ENCODE measurements at regions not wholly inside any gene's neighbourhood (a gene's known extent, or its start where the extent isn't known, plus 50 kb on each side); places are given as distances from the start of the nearest gene placed in this dataset.

- H3K9me3 ChIP-seq = no peaks in the 10 kb centered on the region
- H3K4me2 ChIP-seq = no peak overlapping the region
- H3K27ac ChIP-seq = no peak overlapping the region
- POLR2A ChIA-PET = no interaction called here
- 4% methylated on average over 3 of the region's 3 CpGs for WGBS (ENCODE audit: missing lambda C conversion rate)
- no peak for TF ChIP-seq JUNB (IDR thresholded peaks at IDR 0.05)
- TF ChIP-seq HOXB13 (CRISPR knock-in tag; IDR thresholded peaks at IDR 0.05; ENCODE audit: low read depth) = no peak
- TF ChIP-seq MAZ (IDR thresholded peaks at IDR 0.05; ENCODE audit: borderline replicate concordance, low read depth, low read length) = no peak
- no peak for TF ChIP-seq NFE2L2 (conservative IDR thresholded peaks at IDR 0.05; ENCODE audit: low read length)
- TF ChIP-seq, protein P1, sequence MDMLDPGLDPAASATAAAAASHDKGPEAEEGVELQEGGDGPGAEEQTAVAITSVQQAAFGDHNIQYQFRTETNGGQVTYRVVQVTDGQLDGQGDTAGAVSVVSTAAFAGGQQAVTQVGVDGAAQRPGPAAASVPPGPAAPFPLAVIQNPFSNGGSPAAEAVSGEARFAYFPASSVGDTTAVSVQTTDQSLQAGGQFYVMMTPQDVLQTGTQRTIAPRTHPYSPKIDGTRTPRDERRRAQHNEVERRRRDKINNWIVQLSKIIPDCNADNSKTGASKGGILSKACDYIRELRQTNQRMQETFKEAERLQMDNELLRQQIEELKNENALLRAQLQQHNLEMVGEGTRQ (IDR thresholded peaks at IDR 0.05) = no peak
- TF ChIP-seq CBX8 (IDR thresholded peaks at IDR 0.05) = no peak
- no peak for TF ChIP-seq CHD4 (IDR thresholded peaks at IDR 0.05; ENCODE audit: borderline replicate concordance)
- TF ChIP-seq ESRRA (IDR thresholded peaks at IDR 0.05; ENCODE audit: borderline replicate concordance, low read length) = no peak
- FAIRE-seq (no peak), ATAC-seq (no peak), DNase-seq (ENCODE audit: low read depth in 1 of 2, low spot score in 1 of 2) (no peak)
- CTCF ChIA-PET = no interaction called here
- H3K4me1 ChIP-seq = no peaks in the 10 kb centered on the region
- no peak overlapping the region for H3K4me3 ChIP-seq
These were observed 102.6 kb downstream of the MANEA start for GRCh38 chr6:95679981-95680380.

- TF ChIP-seq, protein P2, sequence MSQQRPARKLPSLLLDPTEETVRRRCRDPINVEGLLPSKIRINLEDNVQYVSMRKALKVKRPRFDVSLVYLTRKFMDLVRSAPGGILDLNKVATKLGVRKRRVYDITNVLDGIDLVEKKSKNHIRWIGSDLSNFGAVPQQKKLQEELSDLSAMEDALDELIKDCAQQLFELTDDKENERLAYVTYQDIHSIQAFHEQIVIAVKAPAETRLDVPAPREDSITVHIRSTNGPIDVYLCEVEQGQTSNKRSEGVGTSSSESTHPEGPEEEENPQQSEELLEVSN (IDR thresholded peaks at IDR 0.05; ENCODE audit: borderline replicate concordance, low read depth) = no peak
- TF ChIP-seq, protein P1 (IDR thresholded peaks at IDR 0.05) = no peak
- TF ChIP-seq CHD4 (IDR thresholded peaks at IDR 0.05; ENCODE audit: borderline replicate concordance) (no peak), PBX3 (IDR thresholded peaks at IDR 0.05) (no peak), MAZ (IDR thresholded peaks at IDR 0.05; ENCODE audit: borderline replicate concordance, low read depth, low read length) (no peak), ELK1 (IDR thresholded peaks at IDR 0.05; ENCODE audit: low read depth, low read length) (no peak), ZFP36 (IDR thresholded peaks at IDR 0.05; ENCODE audit: borderline replicate concordance, partially characterized antibody) (no peak)
- FAIRE-seq (no peak), ATAC-seq (no peak), DNase-seq (ENCODE audit: low read depth in 1 of 2, low spot score in 1 of 2) (no peak)
- Histone ChIP-seq H3K27ac (no peak overlapping the region), H3K4me2 (no peak overlapping the region), H3K9me3 (no peaks in the 10 kb centered on the region), H3K4me1 (no peaks in the 10 kb centered on the region), H3K4me3 (no peak overlapping the region)
- WGBS (ENCODE audit: missing lambda C conversion rate) = 75% methylated on average over 2 of the region's 2 CpGs
- CTCF ChIA-PET = no interaction called here
- POLR2A ChIA-PET = no interaction called here
These were observed 104.4 kb downstream of the MANEA start for GRCh38 chr6:95681736-95682135.

GRCh38 chr6:95682476-95682875 is 105.1 kb downstream of the MANEA start:
- 17% methylated on average over 1 of the region's 1 CpG for WGBS (ENCODE audit: missing lambda C conversion rate)
- Histone ChIP-seq H3K4me3 (no peak overlapping the region), H3K4me1 (no peaks in the 10 kb centered on the region), H3K9me3 (no peaks in the 10 kb centered on the region), H3K27ac (no peak overlapping the region), H3K4me2 (no peak overlapping the region)
- ChIA-PET POLR2A (no interaction called here), CTCF (no interaction called here)
- TF ChIP-seq RARB (CRISPR knock-in tag; IDR thresholded peaks at IDR 0.05) (no peak), BHLHE40 (IDR thresholded peaks at IDR 0.05; ENCODE audit: low read depth, low read length) (no peak), MAX (IDR thresholded peaks at IDR 0.05) (no peak), MAZ (IDR thresholded peaks at IDR 0.05; ENCODE audit: borderline replicate concordance, low read depth, low read length) (no peak), RAD21 (conservative IDR thresholded peaks at IDR 0.05 in 1 of 2, IDR thresholded peaks at IDR 0.05 in 1 of 2) (no peak), RNF2 (IDR thresholded peaks at IDR 0.05; ENCODE audit: borderline replicate concordance, low read depth) (no peak), SREBF2 (IDR thresholded peaks at IDR 0.05) (no peak), RCOR1 (IDR thresholded peaks at IDR 0.05; ENCODE audit: low read depth, low read length) (no peak), MAFK (IDR thresholded peaks at IDR 0.05; ENCODE audit: partially characterized antibody) (no peak)
- TF ChIP-seq, protein P3, sequence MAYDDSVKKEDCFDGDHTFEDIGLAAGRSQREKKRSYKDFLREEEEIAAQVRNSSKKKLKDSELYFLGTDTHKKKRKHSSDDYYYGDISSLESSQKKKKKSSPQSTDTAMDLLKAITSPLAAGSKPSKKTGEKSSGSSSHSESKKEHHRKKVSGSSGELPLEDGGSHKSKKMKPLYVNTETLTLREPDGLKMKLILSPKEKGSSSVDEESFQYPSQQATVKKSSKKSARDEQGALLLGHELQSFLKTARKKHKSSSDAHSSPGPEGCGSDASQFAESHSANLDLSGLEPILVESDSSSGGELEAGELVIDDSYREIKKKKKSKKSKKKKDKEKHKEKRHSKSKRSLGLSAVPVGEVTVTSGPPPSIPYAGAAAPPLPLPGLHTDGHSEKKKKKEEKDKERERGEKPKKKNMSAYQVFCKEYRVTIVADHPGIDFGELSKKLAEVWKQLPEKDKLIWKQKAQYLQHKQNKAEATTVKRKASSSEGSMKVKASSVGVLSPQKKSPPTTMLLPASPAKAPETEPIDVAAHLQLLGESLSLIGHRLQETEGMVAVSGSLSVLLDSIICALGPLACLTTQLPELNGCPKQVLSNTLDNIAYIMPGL (CRISPR knock-in tag; IDR thresholded peaks at IDR 0.05; ENCODE audit: borderline replicate concordance) = no peak
- TF ChIP-seq, protein P4, sequence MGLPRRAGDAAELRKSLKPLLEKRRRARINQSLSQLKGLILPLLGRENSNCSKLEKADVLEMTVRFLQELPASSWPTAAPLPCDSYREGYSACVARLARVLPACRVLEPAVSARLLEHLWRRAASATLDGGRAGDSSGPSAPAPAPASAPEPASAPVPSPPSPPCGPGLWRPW (IDR thresholded peaks at IDR 0.05) = no peak
- TF ChIP-seq, protein P5, sequence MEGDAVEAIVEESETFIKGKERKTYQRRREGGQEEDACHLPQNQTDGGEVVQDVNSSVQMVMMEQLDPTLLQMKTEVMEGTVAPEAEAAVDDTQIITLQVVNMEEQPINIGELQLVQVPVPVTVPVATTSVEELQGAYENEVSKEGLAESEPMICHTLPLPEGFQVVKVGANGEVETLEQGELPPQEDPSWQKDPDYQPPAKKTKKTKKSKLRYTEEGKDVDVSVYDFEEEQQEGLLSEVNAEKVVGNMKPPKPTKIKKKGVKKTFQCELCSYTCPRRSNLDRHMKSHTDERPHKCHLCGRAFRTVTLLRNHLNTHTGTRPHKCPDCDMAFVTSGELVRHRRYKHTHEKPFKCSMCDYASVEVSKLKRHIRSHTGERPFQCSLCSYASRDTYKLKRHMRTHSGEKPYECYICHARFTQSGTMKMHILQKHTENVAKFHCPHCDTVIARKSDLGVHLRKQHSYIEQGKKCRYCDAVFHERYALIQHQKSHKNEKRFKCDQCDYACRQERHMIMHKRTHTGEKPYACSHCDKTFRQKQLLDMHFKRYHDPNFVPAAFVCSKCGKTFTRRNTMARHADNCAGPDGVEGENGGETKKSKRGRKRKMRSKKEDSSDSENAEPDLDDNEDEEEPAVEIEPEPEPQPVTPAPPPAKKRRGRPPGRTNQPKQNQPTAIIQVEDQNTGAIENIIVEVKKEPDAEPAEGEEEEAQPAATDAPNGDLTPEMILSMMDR (IDR thresholded peaks at IDR 0.05) = no peak
- TF ChIP-seq, protein P2 (IDR thresholded peaks at IDR 0.05; ENCODE audit: borderline replicate concordance, low read depth) = no peak
- FAIRE-seq (no peak), DNase-seq (ENCODE audit: low read depth in 1 of 2, low spot score in 1 of 2) (no peak), ATAC-seq (no peak)

All from A549 (cell line).